PC-3 (cell line): ENCODE measurements at regions not wholly inside any gene's neighbourhood (a gene's known extent, or its start where the extent isn't known, plus 50 kb on each side); places are given as distances from the start of the nearest gene placed in this dataset.
A peak's percentile ranks its signal among the peaks of the same experiment; 100 is the strongest.
"Not testable (repeated sequence)": the region's sequence is repeated elsewhere in the genome, so short reads cannot be mapped to it uniquely, and the experiment has no call there.

Source experiments
- ATAC-seq: fragments of 200-7000 bp; cut with Tn5 transposase; 2 replicates; pipeline ENCODE4 v1.9.1; 2020; ENCODE audit warnings: mild to moderate bottlenecking, moderate library complexity
- BruUV-seq: library from RNA; stranded (reverse); fragments of 400-500 nt; replicated peaks from 2 replicates; lab custom pipeline; 2021; lab: Mats Ljungman, UMichigan
- CTCF ChIA-PET: fragments of 300-600 bp; sonication (Branson Sonifier 250); formaldehyde crosslinking; loops from one replicate; lab custom pipeline; 2022; ENCODE audit warnings: antibody characterized with exemption; lab: Charles Lee
- POLR2A ChIA-PET: fragments of 300-600 bp; sonication (Branson Sonifier 250); formaldehyde crosslinking; loops from one replicate; lab custom pipeline; 2022; ENCODE audit warnings: antibody characterized with exemption; ENCODE audit not compliant: unreplicated experiment; lab: Charles Lee
- DNase-seq: peaks from one replicate; pipeline ENCODE4 v3.0.0-alpha.2; 2015
- H2AFZ ChIP-seq: fragments of 300-600 bp; sonication (generic); 2 replicates; pipeline ENCODE4 v1.6.0; 2016; ENCODE audit warnings: antibody characterized with exemption, low read length
- H3F3A ChIP-seq: fragments of 300-600 bp; sonication (generic); one replicate; pipeline ENCODE4 v1.6.0; 2017; ENCODE audit warnings: antibody characterized with exemption, low read length, control low read depth, mild to moderate bottlenecking; ENCODE audit not compliant: unreplicated experiment
- H3K27ac ChIP-seq: fragments of 300-600 bp; sonication (generic); 2 replicates; pipeline ENCODE4 v1.5.1; 2016; ENCODE audit warnings: mild to moderate bottlenecking, low read length
- H3K27me3 ChIP-seq: fragments of 300-600 bp; sonication (generic); 2 replicates; pipeline ENCODE4 v1.6.1; 2016; ENCODE audit warnings: low read length, mixed read lengths
- H3K36me3 ChIP-seq: fragments of 300-600 bp; sonication (generic); 2 replicates; pipeline ENCODE4 v1.6.1; 2016; ENCODE audit warnings: low read depth, mixed run types, low read length, mixed read lengths
- H3K4me1 ChIP-seq: fragments of 300-600 bp; sonication (generic); 2 replicates; pipeline ENCODE4 v1.5.1; 2016; ENCODE audit warnings: low read length; ENCODE audit not compliant: insufficient read depth
- H3K4me2 ChIP-seq: fragments of 300-600 bp; sonication (generic); 2 replicates; pipeline ENCODE4 v1.6.0; 2016; ENCODE audit warnings: low read length
- H3K4me3 ChIP-seq: fragments of 300-600 bp; sonication (generic); 2 replicates; pipeline ENCODE4 v1.5.1; 2016; ENCODE audit warnings: mild to moderate bottlenecking, low read length, mixed read lengths
- H3K79me2 ChIP-seq: fragments of 300-600 bp; sonication (generic); 2 replicates; pipeline ENCODE4 v1.6.1; 2017; ENCODE audit warnings: low read length, mixed read lengths
- H3K9ac ChIP-seq: fragments of 300-600 bp; sonication (generic); 2 replicates; pipeline ENCODE4 v1.6.0; 2016; ENCODE audit warnings: mild to moderate bottlenecking, low read length
- H3K9me2 ChIP-seq: fragments of 300-600 bp; sonication (generic); replicated peaks from 2 replicates; pipeline ENCODE4 v1.6.1; 2016; ENCODE audit warnings: mixed run types, low read length, mixed read lengths
- H3K9me3 ChIP-seq: fragments of 300-600 bp; sonication (generic); 2 replicates; pipeline ENCODE4 v1.6.1; 2016; ENCODE audit warnings: low read length, mixed read lengths
- H4K20me1 ChIP-seq: fragments of 300-600 bp; sonication (generic); 2 replicates; pipeline ENCODE4 v1.6.1; 2016; ENCODE audit warnings: low read length, mixed read lengths
- CTCF ChIP-seq: fragments of 300-600 bp; sonication (generic); conservative IDR thresholded peaks from 2 replicates; pipeline ENCODE4 v1.5.1; 2017; ENCODE audit warnings: antibody characterized with exemption, low read depth, mild to moderate bottlenecking, low read length
- EZH2 ChIP-seq: fragments of 300-600 bp; sonication (generic); IDR thresholded peaks from one replicate; pipeline ENCODE4 v1.6.1; 2017; ENCODE audit warnings: antibody characterized with exemption, mild to moderate bottlenecking, low read length; ENCODE audit not compliant: unreplicated experiment
- EZH2phosphoT487 ChIP-seq: fragments of 300-600 bp; sonication (generic); IDR thresholded peaks from 2 replicates; pipeline ENCODE4 v1.6.1; 2018; ENCODE audit warnings: mild to moderate bottlenecking, antibody characterized with exemption, low read length, borderline replicate concordance
- intact Hi-C: fragments of 100-400 bp; cut with micrococcal nuclease; formaldehyde crosslinking; loops from 2 replicates; pipeline ENCODE4 v1.9.0; 2023

DNA sequence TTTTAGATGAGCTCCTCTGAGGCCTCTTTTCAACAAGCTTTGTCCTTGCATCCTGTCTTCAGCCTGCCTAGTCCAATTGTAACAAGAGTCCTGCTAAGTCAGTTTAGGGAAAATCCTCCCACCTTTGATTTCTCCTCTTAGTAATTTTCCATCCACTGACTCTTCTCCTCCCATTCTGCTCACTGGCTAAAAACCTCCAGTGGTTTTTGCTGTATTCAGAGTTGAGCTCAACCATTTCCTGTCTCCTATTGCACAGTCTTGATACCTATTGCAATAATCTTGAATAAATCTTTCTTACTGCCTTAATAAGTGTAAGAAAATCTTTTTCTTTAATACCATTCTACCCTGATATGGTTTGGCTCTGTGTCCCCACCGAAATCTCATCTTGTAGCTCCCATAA, 117.8 kb upstream of the ENPP6 start:
- no TSS peak for BruUV-seq
- intact Hi-C loops: no loop called here
- CTCF ChIA-PET: no interaction called here

GRCh38 chr4:184333446-184333845, 115.8 kb upstream of the ENPP6 start:
- CTCF ChIA-PET, DNase-seq, H3K36me3 ChIP-seq, H3K27me3 ChIP-seq, H4K20me1 ChIP-seq, intact Hi-C loops, H3K27ac ChIP-seq, BruUV-seq, POLR2A ChIA-PET, H3K4me3 ChIP-seq, ATAC-seq, H3F3A ChIP-seq, H2AFZ ChIP-seq, H3K9ac ChIP-seq, H3K9me3 ChIP-seq, H3K79me2 ChIP-seq, H3K4me2 ChIP-seq, H3K9me2 ChIP-seq: not testable (repeated sequence)
- H3K4me1 ChIP-seq: peaks cover 22% of the 10 kb centered on the region

More for the DNA sequence above, 117.8 kb upstream of the ENPP6 start:
- Histone ChIP-seq H3K4me2 (no peak overlapping the region), H3K4me3 (no peak overlapping the region), H3K4me1 (peaks cover 11% of the 10 kb centered on the region), H3K36me3 (no peaks in the 10 kb centered on the region), H4K20me1 (no peaks in the 10 kb centered on the region), H3K9ac (no peak overlapping the region), H3K79me2 (no peaks in the 10 kb centered on the region), H3K9me2 (no peaks in the 10 kb centered on the region), H3K27ac (no peak overlapping the region), H3F3A (no peaks in the 10 kb centered on the region), H3K27me3 (no peaks in the 10 kb centered on the region), H3K9me3 (no peaks in the 10 kb centered on the region), H2AFZ (no peak overlapping the region)
- POLR2A ChIA-PET: no interaction called here
- ATAC-seq (no peak), DNase-seq (no peak)
- no peak for TF ChIP-seq CTCF
- no peak for TF ChIP-seq EZH2phosphoT487
- no peak for TF ChIP-seq EZH2

- H3K36me3 ChIP-seq: no peaks in the 10 kb centered on the region
- H3K27ac ChIP-seq: no peak overlapping the region
- intact Hi-C loops: no loop called here
- POLR2A ChIA-PET: interaction anchor here (0.6 kb wide), 1 partner anchor 44 kb away, joined by 7 read pairs; no protein-coding TSS in a partner anchor
- no peaks in the 10 kb centered on the region for H3K79me2 ChIP-seq
- ATAC-seq: no peak
- H3K9me3 ChIP-seq: no peaks in the 10 kb centered on the region
- no peaks in the 10 kb centered on the region for H3K27me3 ChIP-seq
- no peaks in the 10 kb centered on the region for H3F3A ChIP-seq
- no peaks in the 10 kb centered on the region for H4K20me1 ChIP-seq
- peak; percentile 68 for DNase-seq
- BruUV-seq: no TSS peak
- H2AFZ ChIP-seq: peak overlapping the region; percentile 25; the same call in 1 of the 2 replicates
- CTCF ChIA-PET: interaction anchor here (0.6 kb wide), 1 partner anchor 12 kb away, joined by 3 read pairs; no protein-coding TSS in a partner anchor
- peaks cover 22% of the 10 kb centered on the region for H3K4me1 ChIP-seq
- peak overlapping the region; percentile 27; the same call in 1 of the 2 replicates for H3K4me2 ChIP-seq
- no peak overlapping the region for H3K9ac ChIP-seq
- no peaks in the 10 kb centered on the region for H3K9me2 ChIP-seq
- TF ChIP-seq EZH2 (no peak), EZH2phosphoT487 (no peak), CTCF (no peak)
- no peak overlapping the region for H3K4me3 ChIP-seq
These were observed 113.8 kb upstream of the ENPP6 start for GRCh38 chr4:184331268-184331995.

GRCh38 chr4:184330517-184331094, 112.9 kb upstream of the ENPP6 start:
- BruUV-seq, H3K79me2 ChIP-seq, H3K27me3 ChIP-seq, H3K9me2 ChIP-seq, H2AFZ ChIP-seq, H3K36me3 ChIP-seq, DNase-seq, ATAC-seq, H3K4me2 ChIP-seq, POLR2A ChIA-PET, H3K27ac ChIP-seq, H3F3A ChIP-seq, intact Hi-C loops, H3K9me3 ChIP-seq, H3K9ac ChIP-seq, CTCF ChIA-PET, H3K4me3 ChIP-seq, H4K20me1 ChIP-seq: not testable (repeated sequence)
- peaks cover 22% of the 10 kb centered on the region for H3K4me1 ChIP-seq
